Stimulated activated CD8-positive, alpha-beta memory T cell treated with anti-CD3 and anti-CD28 coated beads, Interleukin-4, amount 100 ng/mL, for 4 hours (primary cell): ENCODE measurements at regions not wholly inside any gene's neighbourhood (a gene's known extent, or its start where the extent isn't known, plus 50 kb on each side); places are given as distances from the start of the nearest gene placed in this dataset.

Experiments
- DNase-seq, 2 donors: peaks; one replicate each; pipeline ENCODE4 v3.0.0-alpha.2; 2020; ENCODE audit warnings: low read depth in 2 of 2, low spot score in 1 of 2

GRCh38 chr10:130983749-130984148 is 327.8 kb downstream of the TCERG1L start:
- no peak for DNase-seq

DNA sequence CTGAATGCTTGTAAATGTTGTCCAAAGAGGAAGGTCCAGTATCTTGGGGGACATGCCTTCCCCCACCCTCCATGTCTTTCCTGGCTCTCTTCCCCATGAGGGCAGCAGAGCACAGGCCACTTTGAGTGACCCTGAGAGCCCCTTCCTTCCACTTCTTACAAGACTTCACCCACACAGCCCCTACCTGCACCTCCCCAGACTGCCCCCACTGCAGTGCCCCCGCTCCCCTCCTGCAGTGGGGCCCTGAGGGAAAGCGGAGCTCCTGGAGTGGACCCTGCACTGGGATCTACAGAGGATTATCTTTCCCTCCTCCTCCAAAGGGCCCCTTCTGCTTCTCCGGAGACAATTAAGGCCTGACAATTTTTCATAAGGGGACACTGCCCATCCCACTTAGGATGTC is 326.8 kb downstream of the TCERG1L start:
- DNase-seq: no peak

GRCh38 chr10:130985158-130985753 is 326.3 kb downstream of the TCERG1L start:
- no peak for DNase-seq

DNA sequence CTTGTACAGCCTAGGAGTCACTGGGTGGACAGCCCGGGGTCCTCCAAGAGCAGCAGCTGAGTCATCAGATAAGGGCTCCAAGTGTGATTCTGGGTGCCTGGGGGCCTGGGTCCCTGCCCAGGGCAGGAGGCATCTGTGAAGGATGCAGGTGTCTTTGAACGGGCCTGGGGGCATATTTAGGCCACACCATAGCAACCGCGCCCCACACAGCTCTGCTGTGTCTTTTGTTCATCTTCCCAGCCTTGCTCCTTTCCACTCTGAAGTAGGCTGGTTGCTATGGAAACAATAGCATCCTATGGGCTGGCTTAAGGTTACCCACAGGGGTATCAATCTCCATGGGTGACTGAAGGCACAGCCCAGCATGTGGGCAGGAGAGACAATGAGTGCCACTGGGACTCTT is 324.7 kb downstream of the TCERG1L start:
- DNase-seq: no peak

GRCh38 chr10:130987401-130987800 is 324.1 kb downstream of the TCERG1L start:
- DNase-seq: no peak

- no peak for DNase-seq
Measured at GRCh38 chr10:130989670-130990232, 321.8 kb downstream of the TCERG1L start.

DNA sequence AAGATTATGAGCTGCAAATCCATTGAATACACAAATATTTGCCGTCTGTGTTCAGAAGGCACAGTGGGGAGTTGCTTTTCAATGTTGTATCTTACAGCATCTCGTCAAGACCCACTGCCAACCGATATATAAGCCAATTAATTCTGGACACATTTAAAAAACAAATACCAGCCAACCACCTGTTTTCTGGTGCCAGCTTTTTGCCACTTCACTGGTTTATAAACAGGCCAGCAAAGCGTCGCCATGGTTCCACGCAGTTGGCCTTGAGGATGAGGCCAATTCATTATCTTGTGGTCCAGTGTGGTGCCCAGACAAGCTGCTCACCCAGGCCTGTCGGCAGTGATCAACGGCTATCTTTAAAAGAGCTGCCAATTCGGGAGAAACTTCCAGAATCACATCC is 321.0 kb downstream of the TCERG1L start:
- DNase-seq: no peak

DNA sequence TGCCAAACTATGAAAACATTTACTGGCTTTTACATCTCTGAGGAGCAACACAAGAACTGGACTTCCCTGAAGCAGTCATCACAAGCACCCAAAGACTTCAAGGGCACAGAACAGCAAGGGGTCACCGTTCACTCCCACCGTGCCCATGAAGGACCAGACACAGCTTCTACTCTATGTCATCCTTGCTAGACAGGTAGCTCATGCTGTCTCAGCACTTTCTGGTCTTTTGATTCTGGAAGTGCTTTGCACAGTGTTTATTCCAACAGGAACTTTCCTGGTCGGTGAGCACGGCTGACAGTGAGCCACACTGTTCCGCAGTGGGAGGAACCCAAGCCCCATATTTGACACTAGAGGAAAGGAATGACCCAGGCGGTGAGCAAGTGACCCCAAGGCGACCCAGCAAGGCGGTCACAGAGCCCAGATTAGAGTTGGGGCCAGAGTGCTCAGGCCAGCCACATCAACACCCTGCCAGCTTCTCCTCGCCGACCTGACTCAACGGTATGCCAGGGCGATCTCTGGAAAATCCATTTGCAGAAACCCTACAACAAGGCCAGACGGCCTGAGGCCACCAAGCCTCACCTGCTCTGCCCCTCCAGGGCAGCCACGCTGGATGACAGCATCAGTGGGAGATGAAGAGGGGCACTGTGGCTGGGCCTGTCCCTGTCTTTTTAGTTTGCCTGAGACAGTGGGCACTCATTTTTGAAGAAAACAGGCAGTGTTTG is 318.6 kb downstream of the TCERG1L start:
- DNase-seq: no peak

- DNase-seq: no peak
Measured at GRCh38 chr10:130993612-130994011, 317.9 kb downstream of the TCERG1L start.

- no peak for DNase-seq
Measured at GRCh38 chr10:130994191-130994590, 317.3 kb downstream of the TCERG1L start.

DNA sequence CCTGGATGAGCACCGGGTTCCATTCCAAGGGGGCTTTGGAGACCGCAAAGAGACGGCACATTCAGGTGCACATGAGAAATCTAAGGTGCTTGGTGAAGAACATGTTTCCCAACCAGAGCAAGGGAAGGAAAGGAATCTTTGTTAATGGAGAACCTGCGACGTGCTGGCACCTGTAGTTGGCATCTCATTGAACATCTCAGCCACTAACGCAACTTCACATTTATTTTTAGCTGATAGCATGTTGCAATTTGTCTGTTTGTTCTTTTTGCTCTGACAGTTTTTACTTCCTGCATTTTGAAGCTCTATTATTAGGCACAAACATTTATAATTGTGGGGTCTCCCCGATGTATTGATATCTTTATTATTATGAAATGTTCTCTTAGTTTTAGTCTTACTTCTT is 316.7 kb downstream of the TCERG1L start:
- DNase-seq: no peak

DNA sequence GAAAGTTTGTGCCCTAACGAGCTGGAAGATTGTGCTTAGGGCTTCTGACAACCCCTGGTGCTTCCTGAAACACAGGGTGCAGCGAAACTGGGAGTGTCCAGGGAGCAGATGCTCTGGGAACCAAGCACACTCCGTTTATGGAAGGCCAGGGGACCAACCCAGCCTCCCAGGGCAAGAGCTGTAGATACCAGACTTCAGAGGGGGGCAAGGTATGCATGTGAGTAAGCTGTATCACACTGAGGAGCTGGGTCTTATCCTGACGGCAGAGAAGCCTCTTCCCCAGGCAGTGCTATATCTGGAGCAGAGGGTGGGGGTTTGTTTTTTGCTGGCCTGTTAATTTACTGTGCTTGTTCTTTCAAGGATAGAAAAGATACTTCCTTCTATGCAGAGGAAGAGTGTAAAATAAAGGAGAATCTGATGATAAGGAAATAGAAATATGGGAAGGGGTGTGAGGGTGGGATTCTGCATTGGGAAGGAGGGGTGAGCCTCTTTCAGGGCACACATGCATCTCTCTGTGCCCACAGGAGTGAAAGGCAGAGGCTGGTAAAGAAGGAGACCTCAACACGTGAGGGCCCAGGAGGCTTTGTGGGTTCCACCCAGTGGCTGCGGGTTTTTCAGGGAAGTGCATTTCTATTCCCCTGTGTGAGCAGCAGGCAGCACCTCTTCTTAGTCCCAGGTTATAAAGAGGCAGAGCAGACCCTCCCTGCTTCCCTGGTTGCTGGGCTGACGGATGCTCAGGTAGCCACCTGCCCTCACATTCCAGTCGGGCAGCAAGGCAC is 314.1 kb downstream of the TCERG1L start:
- DNase-seq: no peak

DNA sequence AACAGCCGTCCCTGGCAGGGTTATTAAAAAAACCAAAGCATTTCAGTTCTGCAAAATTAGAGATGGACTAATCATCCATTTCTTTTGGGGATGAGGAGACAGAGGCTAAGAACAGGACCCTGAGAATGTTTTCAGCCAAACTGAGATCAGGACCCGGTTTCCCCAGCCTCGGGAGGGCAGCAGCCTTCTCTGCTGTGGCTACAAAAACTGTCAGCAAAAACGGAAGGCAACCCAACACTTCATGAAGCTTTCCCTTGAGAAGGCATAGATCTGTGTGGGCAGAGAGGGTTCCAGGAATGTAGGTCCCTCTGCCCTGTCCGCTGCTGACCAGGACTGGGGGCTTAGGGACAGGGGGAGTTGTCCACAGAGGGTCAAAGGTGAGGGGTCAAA is 313.5 kb downstream of the TCERG1L start:
- DNase-seq: no peak

DNA sequence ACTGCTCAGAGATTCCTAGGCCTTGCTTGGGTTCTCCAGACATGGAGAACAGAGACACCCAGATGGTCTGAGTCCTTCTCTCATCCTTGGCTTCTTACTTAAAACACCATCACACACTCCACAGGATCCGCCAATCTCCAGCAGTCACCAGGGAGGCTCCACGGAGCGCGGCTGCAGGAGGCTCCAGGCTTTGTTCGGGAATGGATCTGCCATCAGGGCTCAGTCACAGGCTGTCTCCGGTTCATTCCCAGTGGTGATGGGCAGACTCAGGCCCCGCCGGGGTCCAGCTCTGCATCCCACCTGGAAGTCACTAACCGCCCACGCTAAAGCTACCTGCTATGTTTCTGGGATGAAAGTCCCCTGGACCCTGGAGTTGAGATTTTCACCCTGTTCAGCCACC is 312.9 kb downstream of the TCERG1L start:
- DNase-seq: no peak

DNA sequence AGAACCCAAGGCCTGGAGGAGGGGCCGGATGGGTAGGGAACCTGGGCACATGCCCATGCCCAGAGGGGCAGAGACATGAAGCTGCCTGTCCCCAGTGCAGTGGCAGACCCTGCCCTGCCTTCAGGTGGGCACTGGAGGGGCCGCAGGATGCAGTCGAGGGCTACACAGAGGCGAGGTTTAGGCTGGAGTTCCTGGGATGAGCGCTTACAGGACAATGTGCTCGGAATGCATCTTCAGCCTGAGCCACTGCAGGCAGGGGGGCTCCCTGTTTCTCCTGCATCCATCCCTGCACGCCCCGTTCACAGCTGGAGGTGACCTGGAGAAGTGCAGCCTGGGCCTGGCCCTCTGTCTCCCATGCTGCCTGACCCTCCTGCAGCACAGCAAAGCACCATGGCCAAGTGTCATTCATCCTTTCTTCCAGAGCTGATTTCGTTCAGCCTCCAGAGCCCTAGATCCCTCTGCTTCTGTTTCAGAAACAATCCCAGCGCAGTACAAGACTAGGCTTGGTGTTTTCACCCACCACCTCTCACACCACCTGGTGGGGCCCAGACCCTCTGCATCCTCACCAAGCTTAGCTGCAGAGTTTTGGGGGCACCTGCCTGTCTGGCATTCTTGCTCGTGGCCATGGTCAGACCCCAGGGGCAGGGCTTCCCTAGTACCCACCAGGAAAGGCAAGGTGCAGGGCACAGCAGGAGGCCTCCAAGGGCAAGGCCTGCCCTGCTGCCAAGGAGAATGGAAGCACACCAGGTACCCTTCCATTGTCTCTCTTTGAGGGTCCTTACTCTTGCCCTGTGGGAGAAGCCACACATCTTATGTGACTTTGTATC is 311.9 kb downstream of the TCERG1L start:
- DNase-seq: no peak

GRCh38 chr10:131000244-131000643 is 311.3 kb downstream of the TCERG1L start:
- no peak for DNase-seq

- DNase-seq: no peak
Measured at GRCh38 chr10:131000743-131001142, 310.8 kb downstream of the TCERG1L start.

DNA sequence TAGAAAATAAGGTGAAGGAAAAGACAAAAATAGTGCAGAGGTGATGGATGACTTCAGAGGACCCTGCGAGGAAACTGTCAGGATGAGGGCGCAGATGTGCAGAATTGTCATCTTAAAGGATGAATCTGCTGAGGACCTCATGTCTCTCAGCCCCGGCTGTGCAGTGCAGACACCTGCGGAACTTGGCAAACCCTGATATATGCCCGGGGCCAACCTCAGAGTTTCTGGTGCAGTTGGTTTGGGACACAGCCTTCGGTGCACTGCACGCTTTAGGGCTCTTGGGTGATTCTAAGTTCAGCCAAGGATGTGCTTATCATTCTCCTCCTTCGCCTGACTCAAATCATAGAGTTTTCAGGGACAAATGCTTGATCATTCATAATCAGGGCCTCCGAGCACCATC is 310.1 kb downstream of the TCERG1L start:
- DNase-seq: no peak

- DNase-seq: no peak
Measured at GRCh38 chr10:131002031-131002861, 309.3 kb downstream of the TCERG1L start.

DNA sequence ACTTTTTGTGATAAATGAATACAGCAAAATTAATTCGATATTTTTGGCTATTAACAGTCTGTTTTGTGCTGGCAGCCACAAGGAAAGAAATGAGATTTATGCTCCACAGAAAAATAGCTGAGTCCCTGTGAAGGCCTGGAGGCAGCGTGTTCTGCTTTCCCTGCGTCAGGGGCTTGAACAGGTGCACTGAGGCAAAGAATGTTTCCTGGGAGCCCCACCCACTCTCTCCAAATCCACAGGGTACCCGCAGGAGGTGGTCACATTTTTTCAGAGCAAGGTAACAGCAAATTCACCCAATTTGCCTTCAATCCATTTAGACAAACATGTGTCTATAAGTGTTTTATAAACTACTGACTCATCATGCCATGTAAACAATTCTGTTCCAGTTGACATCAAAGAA is 308.1 kb downstream of the TCERG1L start:
- no peak for DNase-seq
